GM23338 (cell line): ENCODE measurements at regions not wholly inside any gene's neighbourhood (a gene's known extent, or its start where the extent isn't known, plus 50 kb on each side); places are given as distances from the start of the nearest gene placed in this dataset.
A peak's percentile ranks its signal among the peaks of the same experiment; 100 is the strongest.

Experiments
- ATAC-seq: fragments of 200-7000 bp; cut with Tn5 transposase; 3 replicates; pipeline ENCODE4 v1.9.1; 2020
- DNase-seq: peaks from one replicate; pipeline ENCODE4 v3.0.0-alpha.2; 2015; ENCODE audit warnings: low spot score
- H2AFZ ChIP-seq: fragments of 200-600 bp; sonication (generic); 2 replicates; pipeline ENCODE4 v1.8.0; 2016; ENCODE audit warnings: antibody characterized with exemption, mild to moderate bottlenecking, moderate library complexity
- H3F3A ChIP-seq: fragments of 200-600 bp; sonication (generic); replicated peaks from 2 replicates; pipeline ENCODE4 v1.8.0; 2017; ENCODE audit warnings: antibody characterized with exemption, mixed run types, low read depth
- H3K27ac ChIP-seq: fragments of 200-600 bp; sonication (generic); 2 replicates; pipeline ENCODE4 v1.6.1; 2016; ENCODE audit warnings: low read depth
- H3K27me3 ChIP-seq: fragments of 200-600 bp; sonication (generic); 2 replicates; pipeline ENCODE4 v1.8.0; 2016; ENCODE audit warnings: mild to moderate bottlenecking, mixed run types, moderate library complexity; ENCODE audit not compliant: insufficient read depth
- H3K36me3 ChIP-seq: fragments of 200-600 bp; sonication (generic); 2 replicates; pipeline ENCODE4 v1.8.0; 2016; ENCODE audit warnings: mild to moderate bottlenecking; ENCODE audit not compliant: insufficient read depth
- H3K4me1 ChIP-seq: fragments of 200-600 bp; sonication (generic); 2 replicates; pipeline ENCODE4 v1.8.0; 2016; ENCODE audit warnings: mild to moderate bottlenecking, moderate library complexity; ENCODE audit not compliant: insufficient read depth
- H3K4me2 ChIP-seq: fragments of 200-600 bp; sonication (generic); 2 replicates; pipeline ENCODE4 v1.7.1; 2017; ENCODE audit warnings: mixed run types
- H3K4me3 ChIP-seq: fragments of 200-600 bp; sonication (generic); 2 replicates; pipeline ENCODE4 v1.6.1; 2016; ENCODE audit warnings: mixed run types
- H3K79me2 ChIP-seq: fragments of 200-600 bp; sonication (generic); replicated peaks from 2 replicates; pipeline ENCODE4 v1.8.0; 2017; ENCODE audit warnings: mild to moderate bottlenecking; ENCODE audit not compliant: insufficient read depth
- H3K9me2 ChIP-seq: fragments of 200-600 bp; sonication (generic); 2 replicates; pipeline ENCODE4 v1.8.0; 2017; ENCODE audit not compliant: insufficient read depth
- H4K20me1 ChIP-seq: fragments of 200-600 bp; sonication (generic); replicated peaks from 2 replicates; pipeline ENCODE4 v1.8.0; 2017; ENCODE audit warnings: mild to moderate bottlenecking; ENCODE audit not compliant: insufficient read depth
- H3K27ac Mint-ChIP-seq: 2 replicates; pipeline ENCODE4 v1.8.0; 2020; ENCODE audit warnings: inconsistent platforms, mild to moderate bottlenecking, moderate library complexity, mixed read lengths
- H3K27me3 Mint-ChIP-seq: 3 replicates; pipeline ENCODE4 v1.8.0; 2022; ENCODE audit warnings: low read depth, mild to moderate bottlenecking, moderate library complexity, mixed read lengths, inconsistent platforms; ENCODE audit not compliant: insufficient read depth, poor library complexity
- H3K36me3 Mint-ChIP-seq: 3 replicates; pipeline ENCODE4 v1.8.0; 2021; ENCODE audit warnings: low read depth, mild to moderate bottlenecking, inconsistent platforms, moderate library complexity, mixed read lengths
- H3K4me1 Mint-ChIP-seq: 3 replicates; pipeline ENCODE4 v1.8.0; 2020; ENCODE audit warnings: mild to moderate bottlenecking, inconsistent platforms, mixed read lengths
- H3K4me3 Mint-ChIP-seq: 3 replicates; pipeline ENCODE4 v1.8.0; 2021; ENCODE audit warnings: moderate library complexity, mild to moderate bottlenecking, inconsistent platforms, mixed read lengths
- H3K9me3 Mint-ChIP-seq: 3 replicates; pipeline ENCODE4 v1.8.0; 2020; ENCODE audit warnings: moderate library complexity, mild to moderate bottlenecking, inconsistent platforms, mixed read lengths
- CTCF ChIP-seq, 2 experiments: fragments of 200-600 bp in 1 of 2; sonication (generic) in 1 of 2; conservative IDR thresholded peaks; 2 replicates each; pipeline versions ENCODE4 v1.5.1 to v1.6.1; 2016 to 2017; ENCODE audit warnings: antibody characterized with exemption in 2 of 2, low read depth in 2 of 2, mild to moderate bottlenecking in 2 of 2, moderate library complexity in 1 of 2
- ETS1 ChIP-seq: IDR thresholded peaks from 2 replicates; pipeline ENCODE4 v1.6.1; 2016; ENCODE audit warnings: antibody characterized with exemption
- EZH2 ChIP-seq: fragments of 200-600 bp; sonication (generic); IDR thresholded peaks from one replicate; pipeline ENCODE4 v1.8.0; 2017; ENCODE audit warnings: antibody characterized with exemption, mild to moderate bottlenecking, low read depth; ENCODE audit not compliant: unreplicated experiment
- EZH2phosphoT487 ChIP-seq: fragments of 200-600 bp; sonication (generic); IDR thresholded peaks from one replicate; pipeline ENCODE4 v1.8.1; 2018; ENCODE audit warnings: antibody characterized with exemption; ENCODE audit not compliant: unreplicated experiment
- JUNB ChIP-seq: IDR thresholded peaks from one replicate; pipeline ENCODE4 v1.6.1; 2016; ENCODE audit warnings: antibody characterized with exemption; ENCODE audit not compliant: unreplicated experiment
- NANOG ChIP-seq: IDR thresholded peaks from 2 replicates; pipeline ENCODE4 v1.6.1; 2016; ENCODE audit warnings: antibody characterized with exemption, borderline replicate concordance
- STAT1 ChIP-seq: IDR thresholded peaks from one replicate; pipeline ENCODE4 v1.6.1; 2016; ENCODE audit warnings: antibody characterized with exemption; ENCODE audit not compliant: unreplicated experiment
- ZNF331 ChIP-seq: fragments of 250-450 bp; sonication (Bioruptor Pico); IDR thresholded peaks from 2 replicates; pipeline ENCODE4 v1.5.0; 2020; ENCODE audit warnings: low read depth, mild to moderate bottlenecking, moderate library complexity

- Mint-ChIP-seq H3K4me1 (no peaks in the 10 kb centered on the region), H3K27ac (no peak overlapping the region), H3K4me3 (no peak overlapping the region), H3K27me3 (no peaks in the 10 kb centered on the region), H3K9me3 (no peaks in the 10 kb centered on the region), H3K36me3 (no peaks in the 10 kb centered on the region)
- no peaks in the 10 kb centered on the region for H3K79me2 ChIP-seq
- no peak for TF ChIP-seq ZNF331
- no peak for TF ChIP-seq CTCF (conservative IDR thresholded peaks at IDR 0.05; ENCODE audit: low read depth in 2 of 2)
- TF ChIP-seq JUNB = no peak
- no peak for TF ChIP-seq EZH2
- TF ChIP-seq NANOG = no peak
- ATAC-seq (no peak), DNase-seq (no peak)
- H3K27me3 ChIP-seq = no peaks in the 10 kb centered on the region
- no peaks in the 10 kb centered on the region for H4K20me1 ChIP-seq
- no peak overlapping the region for H3K4me2 ChIP-seq
- no peak overlapping the region for H3K27ac ChIP-seq
- H3K4me1 ChIP-seq = no peaks in the 10 kb centered on the region
- no peak overlapping the region for H3K4me3 ChIP-seq
- H3K36me3 ChIP-seq = no peaks in the 10 kb centered on the region
- peaks cover 20% of the 10 kb centered on the region for H3K9me2 ChIP-seq
- H2AFZ ChIP-seq = no peak overlapping the region
- H3F3A ChIP-seq = no peaks in the 10 kb centered on the region
These were observed 512.2 kb downstream of the SATB2 start for GRCh38 chr2:198945496-198945895.

GRCh38 chr2:198930170-198930569, 527.6 kb downstream of the SATB2 start:
- H3K27ac ChIP-seq = no peak overlapping the region
- no peak overlapping the region for H3K4me2 ChIP-seq
- Mint-ChIP-seq H3K27ac (no peak overlapping the region), H3K27me3 (peaks cover 1% of the 10 kb centered on the region), H3K4me3 (no peak overlapping the region), H3K9me3 (no peaks in the 10 kb centered on the region), H3K4me1 (no peaks in the 10 kb centered on the region), H3K36me3 (no peaks in the 10 kb centered on the region; the same call in 2 of the 3 replicates)
- no peaks in the 10 kb centered on the region for H3F3A ChIP-seq
- ATAC-seq (peak; percentile 77), DNase-seq (peak; percentile 61)
- TF ChIP-seq EZH2 (no peak), STAT1 (no peak), ETS1 (no peak), CTCF (conservative IDR thresholded peaks at IDR 0.05; ENCODE audit: low read depth in 2 of 2) (peak; percentile 71 to 73), JUNB (no peak), NANOG (no peak), EZH2phosphoT487 (no peak)
- no peak overlapping the region for H3K4me3 ChIP-seq
- H3K9me2 ChIP-seq = no peaks in the 10 kb centered on the region
- no peaks in the 10 kb centered on the region for H3K4me1 ChIP-seq
- no peaks in the 10 kb centered on the region for H3K36me3 ChIP-seq
- H2AFZ ChIP-seq = peak overlapping the region; percentile 3; the same call in 1 of the 2 replicates
- no peaks in the 10 kb centered on the region for H3K27me3 ChIP-seq
- no peaks in the 10 kb centered on the region for H4K20me1 ChIP-seq
- H3K79me2 ChIP-seq = no peaks in the 10 kb centered on the region
